ENCODE measurements at regions not wholly inside any gene's neighbourhood (a gene's known extent, or its start where the extent isn't known, plus 50 kb on each side); places are given as distances from the start of the nearest gene placed in this dataset.
"Not testable (repeated sequence)": the region's sequence is repeated elsewhere in the genome, so short reads cannot be mapped to it uniquely, and the experiment has no call there.

GRCh38 chr5:117587111-117587510, 1012.5 kb upstream of the SEMA6A start:
- no peak for DNase-seq

DNA sequence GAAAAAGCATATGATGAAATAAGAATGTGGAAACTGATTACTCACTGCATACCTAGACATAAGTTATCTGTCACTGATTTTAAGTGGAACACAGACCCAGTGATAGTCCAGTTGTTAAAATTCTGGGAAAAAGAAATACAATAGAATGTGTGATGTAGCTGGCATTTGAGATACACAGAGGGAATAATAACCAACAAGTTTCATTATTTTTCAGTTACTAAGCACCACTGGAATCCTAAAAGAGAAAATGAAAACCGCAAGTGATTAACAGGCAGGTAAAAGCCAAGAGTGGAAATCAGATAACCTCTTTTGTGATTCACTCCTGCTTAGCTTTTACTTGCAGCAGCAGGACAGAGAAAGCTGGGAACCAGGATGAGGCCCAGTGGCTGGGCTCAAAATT, 994.0 kb upstream of the SEMA6A start:
- DNase-seq, result no peak

GRCh38 chr5:117568126-117568525, 993.5 kb upstream of the SEMA6A start:
- no peak for DNase-seq

- no peak for DNase-seq
Observed at GRCh38 chr5:117562647-117563046, 988.0 kb upstream of the SEMA6A start.

GRCh38 chr5:117561531-117561930, 986.9 kb upstream of the SEMA6A start:
- no peak for DNase-seq

- no peak for DNase-seq
Observed at GRCh38 chr5:117559005-117559844, 984.6 kb upstream of the SEMA6A start.

- no peak for DNase-seq
Observed at GRCh38 chr5:117551236-117551635, 976.6 kb upstream of the SEMA6A start.

DNA sequence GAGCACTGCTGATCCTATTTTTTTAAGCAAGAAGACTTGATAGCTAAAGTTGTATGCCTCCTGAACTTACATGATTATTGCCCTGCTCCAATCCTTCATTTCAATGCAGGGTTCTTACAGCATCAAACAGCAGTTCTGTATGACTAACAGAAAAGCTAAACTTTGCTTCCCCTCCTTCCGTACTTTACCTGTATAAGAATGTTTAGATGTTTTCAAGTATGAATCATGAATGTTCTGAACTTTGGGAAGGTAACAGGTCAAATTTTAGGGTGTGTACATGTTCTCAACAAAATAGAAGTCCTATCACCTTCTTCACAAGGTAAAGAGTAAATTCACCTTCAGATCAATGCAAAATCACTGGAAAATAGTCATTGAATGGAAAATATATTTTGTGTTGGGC, 972.6 kb upstream of the SEMA6A start:
- no peak for DNase-seq

DNA sequence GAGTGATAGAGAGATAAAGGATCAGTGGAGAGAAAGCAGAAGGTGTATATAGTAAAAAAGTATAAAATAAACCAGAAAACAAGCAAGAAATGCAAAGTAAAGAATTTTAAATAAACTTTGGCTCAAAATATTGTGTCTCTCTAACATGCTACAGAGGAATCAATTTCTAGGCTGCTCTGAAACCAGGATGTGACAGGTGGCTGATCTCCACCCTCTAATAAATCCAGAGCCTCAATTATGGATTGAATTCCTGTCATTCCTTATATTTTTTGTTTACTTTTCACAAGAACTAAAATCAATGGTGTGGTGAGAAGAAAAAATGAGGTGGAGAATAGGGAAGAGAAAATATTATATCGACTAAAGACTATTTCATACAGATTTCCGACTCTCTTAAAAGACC, 965.1 kb upstream of the SEMA6A start:
- DNase-seq, result no peak

- DNase-seq, result no peak
Observed at GRCh38 chr5:117533792-117534191, 959.2 kb upstream of the SEMA6A start.

GRCh38 chr5:117533051-117533670, 958.5 kb upstream of the SEMA6A start:
- DNase-seq, result not testable (repeated sequence)

- DNase-seq, result no peak
Observed at GRCh38 chr5:117519957-117520500, 945.4 kb upstream of the SEMA6A start.

DNA sequence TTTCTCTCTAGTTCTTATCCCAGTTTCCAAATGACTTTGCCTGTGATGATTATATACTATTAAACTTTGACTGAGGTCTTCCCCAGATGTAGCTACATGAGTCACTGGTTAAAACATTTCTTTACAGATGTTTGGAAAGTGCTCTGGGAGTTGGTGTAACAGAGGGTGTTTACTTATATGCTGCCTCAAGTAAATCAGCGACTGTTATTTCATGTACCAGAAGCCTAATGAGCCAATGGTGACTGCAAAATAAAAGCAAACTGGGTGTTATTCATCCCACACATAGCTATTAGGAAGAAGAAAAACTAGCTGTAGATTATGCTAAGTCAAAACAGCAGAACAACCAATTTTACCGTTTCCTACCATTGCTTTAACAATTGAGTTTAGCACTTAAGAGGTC, 929.7 kb upstream of the SEMA6A start:
- DNase-seq, result no peak

DNA sequence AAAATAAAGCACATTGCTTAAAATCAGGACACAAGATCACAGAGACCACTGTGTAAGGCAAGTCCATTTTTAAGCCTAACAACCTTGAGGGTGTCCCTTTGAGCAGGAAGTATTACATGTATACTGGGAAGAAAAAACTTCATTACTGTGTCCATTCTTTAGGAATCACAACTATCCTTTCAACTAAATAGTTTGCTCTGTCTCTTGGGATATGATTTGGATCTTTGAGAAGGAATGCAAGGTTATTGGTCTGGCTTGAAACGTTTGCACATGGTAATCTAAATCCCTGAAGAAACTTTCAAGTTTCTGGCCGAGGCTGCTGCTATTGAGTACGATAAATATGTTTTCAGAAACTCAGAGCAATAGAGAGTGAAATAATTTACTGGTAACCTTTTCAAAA, 923.0 kb upstream of the SEMA6A start:
- no peak for DNase-seq

DNA sequence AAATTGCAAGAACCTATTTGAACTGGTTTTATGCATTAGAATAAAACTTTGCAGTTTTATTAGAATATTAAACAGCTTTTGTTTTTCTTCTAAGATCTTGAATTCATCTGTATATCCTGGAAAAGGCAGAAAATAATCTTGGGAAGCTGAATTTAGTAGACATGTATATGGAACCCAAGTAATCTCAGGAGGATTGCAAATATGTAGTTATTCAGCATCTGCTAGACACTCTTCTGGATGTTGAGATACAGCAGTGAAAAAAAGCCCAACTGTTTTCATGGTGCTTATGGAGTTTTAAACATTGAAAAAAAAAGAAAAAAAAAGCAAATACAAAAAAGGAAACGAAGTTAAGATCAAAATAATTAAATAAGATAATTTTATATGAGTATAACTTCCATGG, 922.2 kb upstream of the SEMA6A start:
- no peak for DNase-seq

DNA sequence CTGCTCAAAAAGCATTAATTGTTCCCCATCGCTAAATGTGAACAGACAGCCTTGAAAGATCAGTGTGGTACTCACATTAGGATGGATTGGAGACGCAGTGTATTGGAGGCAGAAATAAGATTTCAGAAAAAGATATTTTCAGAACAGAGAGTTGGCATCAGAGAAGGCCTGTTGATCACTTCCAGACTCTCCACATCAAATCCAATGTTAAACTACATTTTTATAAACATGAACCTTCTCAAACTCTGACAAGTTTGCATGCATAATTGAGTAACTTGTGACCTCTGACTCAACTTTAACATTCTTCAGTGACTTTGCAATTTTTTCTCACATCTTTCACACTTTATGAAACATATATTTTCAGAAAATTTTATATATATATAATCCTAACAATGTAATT, 919.6 kb upstream of the SEMA6A start:
- no peak for DNase-seq

GRCh38 chr5:117488976-117489500, 914.4 kb upstream of the SEMA6A start:
- no peak for DNase-seq

- no peak for DNase-seq
Observed at GRCh38 chr5:117487556-117487955, 912.9 kb upstream of the SEMA6A start.

DNA sequence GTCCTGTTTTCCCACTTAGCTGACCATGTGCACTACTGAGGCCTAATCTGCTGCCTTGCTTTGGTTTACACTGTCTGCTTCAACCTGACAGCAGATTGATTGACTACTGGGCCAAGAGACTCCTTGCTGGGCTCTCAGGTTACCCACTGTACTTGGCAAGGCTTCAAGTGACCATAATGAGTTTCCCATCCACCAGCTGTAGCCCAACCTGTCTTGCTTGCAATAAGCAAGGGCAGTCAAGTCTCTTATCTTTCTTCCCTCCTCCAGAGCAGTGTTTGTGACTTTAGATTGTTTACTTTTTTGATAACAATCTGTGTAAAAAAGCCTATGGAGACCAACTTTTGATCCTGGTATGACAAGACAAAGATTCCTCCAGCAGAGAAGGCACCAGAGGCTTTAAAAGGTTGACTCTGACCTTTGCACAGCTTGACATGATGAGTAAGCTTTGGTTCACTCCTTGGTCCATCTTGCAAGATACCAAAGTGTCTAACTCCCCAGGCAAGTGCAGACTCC, 912.3 kb upstream of the SEMA6A start:
- no peak for DNase-seq

DNA sequence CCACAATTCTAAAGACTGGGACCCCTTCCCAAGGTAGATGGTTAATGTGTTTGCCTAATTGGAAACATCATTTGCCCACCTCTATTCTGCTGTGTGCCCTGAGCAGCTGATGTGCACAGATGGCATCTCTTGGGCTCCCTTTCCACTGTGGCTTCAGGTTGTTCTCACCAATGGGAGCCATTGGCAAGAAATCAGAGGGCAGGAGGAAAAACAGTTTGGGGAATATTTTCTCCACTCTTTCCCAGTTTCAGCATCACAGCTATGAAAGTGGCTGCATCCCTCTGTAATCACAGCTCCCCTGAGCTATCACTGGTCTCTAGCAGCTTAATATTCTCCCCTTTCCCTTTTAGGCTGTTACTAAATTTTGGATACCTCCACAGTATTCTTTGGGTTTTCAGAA, 911.6 kb upstream of the SEMA6A start:
- DNase-seq, result no peak

DNA sequence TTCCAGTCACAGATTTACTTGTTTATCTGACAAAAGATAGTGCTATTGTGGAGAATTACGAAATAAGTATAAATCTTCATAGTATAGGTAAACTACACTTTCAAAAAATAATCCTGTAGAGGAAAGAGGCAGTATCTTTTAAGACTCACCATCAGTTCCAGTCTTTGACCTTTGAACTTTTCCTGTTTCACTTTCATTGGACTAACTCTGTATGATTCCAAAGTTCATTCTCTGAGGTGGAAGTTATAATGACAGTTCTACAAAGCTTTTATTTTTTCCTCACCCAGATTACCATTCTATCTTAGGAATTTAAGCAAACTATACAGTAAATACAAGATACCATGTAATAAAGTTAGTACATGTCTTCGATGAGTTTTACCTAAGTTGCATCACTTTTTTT, 901.3 kb upstream of the SEMA6A start:
- DNase-seq, result no peak

GRCh38 chr5:117473165-117473564, 898.5 kb upstream of the SEMA6A start:
- DNase-seq, result no peak

DNA sequence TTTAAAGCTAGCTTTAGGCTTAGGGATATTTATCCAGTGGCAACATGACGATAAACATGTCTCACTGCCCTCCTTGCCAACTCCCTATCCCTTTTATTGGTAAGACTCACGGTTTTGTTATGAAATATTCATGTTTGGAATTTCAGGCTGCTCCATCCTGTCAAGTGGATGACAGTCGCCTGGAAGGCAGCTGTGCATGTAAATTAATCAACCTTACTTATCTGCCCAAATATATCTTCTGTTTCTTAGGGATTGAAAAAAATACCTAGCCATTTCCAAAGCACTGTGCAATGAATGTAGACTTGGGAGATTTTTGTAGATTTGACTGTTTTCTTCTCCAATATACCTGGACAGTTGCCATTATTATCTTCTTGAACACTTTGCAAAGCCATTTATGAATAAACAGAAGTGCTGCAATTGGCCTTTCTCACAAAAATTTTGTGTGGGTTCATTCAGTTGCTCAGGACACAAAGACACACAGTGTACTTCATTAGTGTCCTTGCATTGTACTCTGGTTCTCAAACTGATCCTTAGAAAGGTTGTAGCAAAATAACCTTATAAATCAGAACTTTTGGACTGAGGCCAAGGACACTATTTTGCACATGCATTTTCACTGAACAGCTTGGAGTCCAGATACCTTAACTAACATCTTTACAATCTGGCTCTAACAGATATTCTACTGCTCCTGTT, 889.4 kb upstream of the SEMA6A start:
- no peak for DNase-seq
